GM13977 (cell line): ENCODE measurements at regions not wholly inside any gene's neighbourhood (a gene's known extent, or its start where the extent isn't known, plus 50 kb on each side); places are given as distances from the start of the nearest gene placed in this dataset.
A peak's percentile ranks its signal among the peaks of the same experiment; 100 is the strongest.

Experiments used
- DNase-seq: peaks from one replicate; pipeline ENCODE4 v3.0.0; 2012; ENCODE audit warnings: low spot score
- in situ Hi-C: fragments of 300-500 bp; cut with MboI; formaldehyde crosslinking; loops from one replicate; pipeline ENCODE4 v1.12.0; 2022; ENCODE audit warnings: low sequenced_read_pairs, low pct_unique_long_range_greater_than_20kb, mixed read lengths, inconsistent platforms; ENCODE audit not compliant: unreplicated experiment
- TF ChIP-seq, protein P1 (sequence below): IDR thresholded peaks from 2 replicates; pipeline ENCODE4 v1.5.1; 2012; ENCODE audit warnings: mild to moderate bottlenecking, control low read depth; ENCODE audit not compliant: insufficient read depth; ENCODE audit errors: extremely low read depth, missing control alignments

DNA sequence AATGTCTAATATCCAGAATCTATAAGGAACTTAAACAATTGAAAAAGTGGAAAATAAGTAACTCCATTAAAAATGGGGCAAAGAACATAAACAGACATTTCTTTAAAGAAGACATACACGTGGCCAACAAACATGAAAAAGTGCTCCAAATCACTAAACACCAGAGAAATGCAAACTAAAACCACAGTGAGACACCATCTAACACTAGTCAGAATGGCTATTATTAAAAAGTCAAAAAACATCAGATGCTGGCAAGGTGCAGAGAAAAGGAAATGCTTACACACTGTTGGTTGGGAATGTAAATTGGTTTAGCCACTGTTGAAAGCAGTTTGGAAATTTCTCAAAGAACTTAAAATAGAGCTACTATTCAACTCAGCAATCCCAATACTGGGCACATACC, 169.2 kb upstream of the MANEA start:
- DNase-seq = no peak
- in situ Hi-C loops = no loop called here
- TF ChIP-seq, protein P1, sequence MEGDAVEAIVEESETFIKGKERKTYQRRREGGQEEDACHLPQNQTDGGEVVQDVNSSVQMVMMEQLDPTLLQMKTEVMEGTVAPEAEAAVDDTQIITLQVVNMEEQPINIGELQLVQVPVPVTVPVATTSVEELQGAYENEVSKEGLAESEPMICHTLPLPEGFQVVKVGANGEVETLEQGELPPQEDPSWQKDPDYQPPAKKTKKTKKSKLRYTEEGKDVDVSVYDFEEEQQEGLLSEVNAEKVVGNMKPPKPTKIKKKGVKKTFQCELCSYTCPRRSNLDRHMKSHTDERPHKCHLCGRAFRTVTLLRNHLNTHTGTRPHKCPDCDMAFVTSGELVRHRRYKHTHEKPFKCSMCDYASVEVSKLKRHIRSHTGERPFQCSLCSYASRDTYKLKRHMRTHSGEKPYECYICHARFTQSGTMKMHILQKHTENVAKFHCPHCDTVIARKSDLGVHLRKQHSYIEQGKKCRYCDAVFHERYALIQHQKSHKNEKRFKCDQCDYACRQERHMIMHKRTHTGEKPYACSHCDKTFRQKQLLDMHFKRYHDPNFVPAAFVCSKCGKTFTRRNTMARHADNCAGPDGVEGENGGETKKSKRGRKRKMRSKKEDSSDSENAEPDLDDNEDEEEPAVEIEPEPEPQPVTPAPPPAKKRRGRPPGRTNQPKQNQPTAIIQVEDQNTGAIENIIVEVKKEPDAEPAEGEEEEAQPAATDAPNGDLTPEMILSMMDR = no peak

DNA sequence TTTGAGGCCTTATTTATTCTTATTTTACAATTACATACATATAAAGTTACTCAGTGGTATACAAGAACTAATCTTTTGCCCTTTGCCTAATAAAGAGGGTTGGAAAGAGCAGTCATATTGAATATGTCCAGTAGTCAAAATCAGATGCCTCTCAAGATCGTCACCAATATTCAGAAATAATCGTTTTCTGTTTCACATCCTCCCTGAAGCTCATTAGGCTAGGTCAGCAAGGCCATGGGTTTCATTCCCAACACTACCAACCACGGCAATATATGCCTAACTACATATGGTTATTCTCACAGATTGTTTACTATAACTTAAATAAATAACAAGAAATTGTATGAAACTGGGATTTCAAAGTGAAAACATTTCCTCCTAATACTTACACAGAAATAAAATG, 167.2 kb upstream of the MANEA start:
- DNase-seq = no peak
- TF ChIP-seq, protein P1 = no peak
- in situ Hi-C loops = no loop called here

DNA sequence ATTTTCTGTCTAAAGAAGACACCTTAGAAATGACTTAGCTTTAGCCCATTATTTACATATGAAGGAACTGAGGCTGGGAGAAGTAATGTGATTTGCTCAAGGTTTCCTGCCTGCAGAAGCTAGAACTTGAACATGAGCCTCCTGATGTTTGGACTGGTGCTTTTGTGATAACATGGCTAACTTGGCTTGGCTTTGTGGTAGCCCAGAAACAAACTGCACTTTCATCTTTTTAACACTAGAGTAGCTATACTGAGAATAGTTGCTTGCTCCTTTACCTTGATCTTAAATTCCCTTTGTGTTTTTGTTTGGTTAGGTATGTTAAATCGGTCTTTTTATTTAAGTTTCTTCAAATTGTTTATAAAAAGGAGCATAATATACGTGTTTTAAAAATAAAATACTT, 163.5 kb upstream of the MANEA start:
- DNase-seq = no peak
- TF ChIP-seq, protein P1 = no peak
- in situ Hi-C loops = no loop called here

DNA sequence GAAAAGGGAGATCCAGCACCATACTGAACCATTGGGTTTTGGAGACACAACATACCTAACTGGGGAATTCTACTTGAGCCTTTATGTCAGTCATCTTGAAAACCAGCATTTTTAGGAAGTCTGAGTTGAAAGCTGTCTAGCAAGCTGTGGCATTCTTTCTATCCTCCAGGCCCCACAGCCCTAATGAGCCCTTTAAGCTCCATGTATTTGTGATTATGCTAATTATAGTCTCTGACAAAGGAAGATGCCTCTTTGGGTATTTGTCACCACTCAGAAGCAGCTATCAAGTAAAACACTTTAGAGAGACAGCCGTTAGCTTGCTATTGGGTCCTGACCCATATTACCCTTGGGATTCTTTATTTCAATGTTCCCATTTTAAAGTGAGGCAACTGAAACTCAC, 159.5 kb upstream of the MANEA start:
- in situ Hi-C loops = no loop called here
- no peak for DNase-seq
- TF ChIP-seq, protein P1 = no peak

DNA sequence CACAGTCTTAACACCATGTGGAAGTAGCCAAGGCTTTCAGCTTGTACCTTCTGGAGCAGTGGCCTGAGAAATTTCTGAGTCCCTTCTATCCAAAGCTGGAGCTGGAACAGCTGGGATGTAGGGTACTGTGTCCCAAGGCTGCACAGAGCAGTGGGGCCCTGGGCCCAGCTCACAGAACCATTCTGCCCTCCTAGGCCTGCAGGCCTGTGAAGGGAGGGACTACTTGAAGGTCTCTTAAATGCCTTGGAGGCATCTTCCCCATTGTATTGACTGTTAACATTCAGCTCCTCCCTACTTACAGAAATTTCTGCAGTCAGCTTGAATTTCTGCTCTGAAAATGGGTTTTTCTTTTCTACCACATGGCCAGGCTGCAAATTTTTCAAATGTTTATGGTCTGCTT, 156.5 kb upstream of the MANEA start:
- TF ChIP-seq, protein P1 = no peak
- in situ Hi-C loops = no loop called here
- no peak for DNase-seq

DNA sequence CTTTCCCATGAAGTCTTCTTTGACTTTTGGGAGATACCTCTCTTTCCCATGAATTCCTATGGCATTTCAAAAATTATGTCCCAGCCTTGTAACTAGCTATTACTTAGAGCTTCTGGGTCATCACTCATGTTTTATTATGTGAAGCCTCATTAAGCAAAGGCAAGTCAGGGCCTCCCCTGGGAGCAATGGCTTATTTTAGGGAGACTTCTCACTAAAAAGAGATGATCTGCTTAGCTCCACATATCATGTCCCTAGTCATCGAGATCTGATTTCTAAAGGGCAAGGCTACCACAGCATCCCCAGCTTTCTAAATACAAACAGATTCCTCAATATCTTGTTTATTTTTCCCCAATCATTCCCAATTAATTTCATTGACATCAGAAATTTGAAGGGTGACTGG, 154.0 kb upstream of the MANEA start:
- TF ChIP-seq, protein P1 = no peak
- in situ Hi-C loops = no loop called here
- no peak for DNase-seq

DNA sequence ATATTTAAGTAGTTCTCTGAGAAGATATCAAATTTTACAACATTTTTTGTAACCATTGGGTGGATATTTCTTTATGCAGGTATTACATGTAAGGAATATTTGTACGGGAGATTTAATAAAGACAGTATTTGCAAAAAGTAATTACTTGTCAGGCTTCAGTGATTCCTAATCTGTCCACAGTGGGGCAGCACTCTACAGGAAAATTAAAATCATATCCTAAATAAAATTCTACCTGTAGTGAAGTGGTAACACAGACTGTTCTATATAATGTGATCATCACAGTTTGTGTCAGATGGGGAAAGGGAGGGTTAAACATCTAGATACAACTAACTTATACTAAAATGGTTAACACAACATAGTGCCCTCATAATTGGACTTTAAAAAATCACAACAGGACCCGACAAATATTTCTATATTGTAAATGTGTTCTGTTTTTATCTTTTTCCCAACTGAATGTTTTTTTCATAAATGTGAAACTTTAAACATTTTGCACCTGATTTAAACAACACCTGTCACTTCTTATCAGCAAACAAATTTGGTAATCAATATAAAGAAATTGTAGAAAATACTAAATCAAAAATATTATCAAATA, 145.6 kb upstream of the MANEA start:
- TF ChIP-seq, protein P1 = peak; percentile 67
- in situ Hi-C loops = no loop called here
- peak; percentile 24 for DNase-seq
